ENCODE measurements at regions not wholly inside any gene's neighbourhood (a gene's known extent, or its start where the extent isn't known, plus 50 kb on each side); places are given as distances from the start of the nearest gene placed in this dataset.

GRCh38 chr5:148902478-148902877 lies 76.1 kb downstream of the ADRB2 start:
- no peak for ATAC-seq (ENCODE audit: low FRiP score in 2 of 2)
- DNase-seq, result no peak
- Histone ChIP-seq H3K36me3 (no peaks in the 10 kb centered on the region), H3K4me3 (no peak overlapping the region), H3K9me3 (no peaks in the 10 kb centered on the region), H3K27ac (no peak overlapping the region), H3K4me1 (peaks cover 0 to 30% (median 19%) of the 10 kb centered on the region in 4 donors), H3K27me3 (no peaks in the 10 kb centered on the region)
- TF ChIP-seq POLR2A (IDR thresholded peaks at IDR 0.05), result no peak
- TF ChIP-seq EP300 (IDR thresholded peaks at IDR 0.05), result no peak
- TF ChIP-seq POLR2AphosphoS5 (IDR thresholded peaks at IDR 0.05), result no peak
- TF ChIP-seq CTCF (IDR thresholded peaks at IDR 0.05), result no peak
- WGBS, 2 donors, result 74 to 82% methylated on average over 2 of the region's 2 CpGs

DNA sequence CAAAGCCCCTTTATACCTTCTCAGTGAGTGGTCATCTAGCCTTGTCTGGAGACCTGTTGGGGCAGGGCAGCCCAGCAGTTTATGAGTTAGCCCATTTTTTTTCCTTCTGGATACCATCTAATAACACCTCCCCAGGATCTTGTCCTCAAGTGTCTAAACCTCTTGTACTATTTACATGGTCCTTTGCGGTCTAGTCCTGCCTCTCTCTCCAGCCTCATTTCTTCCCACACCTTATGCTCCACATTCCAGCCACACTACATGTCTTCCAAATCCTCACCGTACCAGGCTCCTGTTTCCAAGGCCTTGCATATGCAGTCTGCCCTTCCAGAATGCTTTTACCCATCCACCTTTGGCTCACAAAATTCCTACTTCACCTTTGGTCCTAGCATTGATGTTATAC lies 77.2 kb downstream of the ADRB2 start:
- Histone ChIP-seq H3K27ac (peak overlapping the region in 3 of 4 donors; percentile 48 to 65 (median 65)), H3K36me3 (no peaks in the 10 kb centered on the region), H3K4me1 (peaks cover 0 to 33% (median 22%) of the 10 kb centered on the region in 4 donors), H3K4me3 (no peak overlapping the region), H3K27me3 (no peaks in the 10 kb centered on the region), H3K9me3 (no peaks in the 10 kb centered on the region)
- 53 to 54% methylated on average over 2 of the region's 2 CpGs for WGBS, 2 donors
- no peak for TF ChIP-seq EP300 (IDR thresholded peaks at IDR 0.05)
- TF ChIP-seq CTCF (IDR thresholded peaks at IDR 0.05), result no peak
- no peak for TF ChIP-seq POLR2A (IDR thresholded peaks at IDR 0.05)
- TF ChIP-seq POLR2AphosphoS5 (IDR thresholded peaks at IDR 0.05), result peak in 1 of 2 donors; percentile 36
- peak; percentile 64 to 81 for ATAC-seq (ENCODE audit: low FRiP score in 2 of 2)
- peak in 1 of 2 donors; percentile 40 for DNase-seq

GRCh38 chr5:148904440-148904839 lies 78.0 kb downstream of the ADRB2 start:
- Histone ChIP-seq H3K4me3 (no peak overlapping the region), H3K27ac (peak overlapping the region; percentile 20 to 65 (median 56)), H3K9me3 (no peaks in the 10 kb centered on the region), H3K4me1 (peaks cover 0 to 41% (median 29%) of the 10 kb centered on the region in 4 donors), H3K27me3 (no peaks in the 10 kb centered on the region), H3K36me3 (no peaks in the 10 kb centered on the region)
- DNase-seq (peak in 1 of 2 donors; percentile 71), ATAC-seq (ENCODE audit: low FRiP score in 2 of 2) (no peak)
- 88 to 93% methylated on average over 1 of the region's 1 CpG for WGBS, 2 donors
- TF ChIP-seq POLR2AphosphoS5 (IDR thresholded peaks at IDR 0.05) (peak in 1 of 2 donors; percentile 22), CTCF (IDR thresholded peaks at IDR 0.05) (no peak)

DNA sequence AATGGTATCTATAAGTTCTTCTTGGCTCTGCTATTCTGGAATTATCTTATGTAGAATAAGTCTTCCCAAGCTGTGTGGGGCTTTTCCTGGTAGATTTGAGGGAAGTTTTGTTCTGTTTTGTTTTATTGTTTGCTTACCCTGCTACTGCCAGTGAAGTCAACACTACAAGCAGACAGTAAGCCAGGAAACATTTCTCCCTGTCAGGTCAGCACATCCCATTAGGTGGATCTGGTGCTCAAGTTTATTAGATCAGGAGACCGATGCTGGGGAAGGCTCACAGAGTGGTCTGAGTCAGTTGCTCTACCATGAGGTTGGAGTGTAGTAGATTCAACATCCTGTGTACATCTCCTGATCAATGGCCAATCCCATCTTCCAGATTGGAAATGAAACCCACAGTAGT lies 79.1 kb downstream of the ADRB2 start:
- ATAC-seq (ENCODE audit: low FRiP score in 2 of 2) (no peak), DNase-seq (no peak)
- H3K27me3 ChIP-seq, result no peaks in the 10 kb centered on the region
- 60 to 89% methylated on average over 1 of the region's 1 CpG for WGBS, 2 donors
- no peaks in the 10 kb centered on the region for H3K36me3 ChIP-seq
- no peaks in the 10 kb centered on the region for H3K9me3 ChIP-seq
- no peak for TF ChIP-seq CTCF (IDR thresholded peaks at IDR 0.05)
- no peak for TF ChIP-seq POLR2A (IDR thresholded peaks at IDR 0.05)
- TF ChIP-seq EP300 (IDR thresholded peaks at IDR 0.05), result no peak
- TF ChIP-seq POLR2AphosphoS5 (IDR thresholded peaks at IDR 0.05), result no peak
- H3K4me3 ChIP-seq, result no peak overlapping the region
- H3K27ac ChIP-seq, result peak overlapping the region in 2 of 4 donors; percentile 48 to 65
- H3K4me1 ChIP-seq, result peaks cover 10 to 52% (median 40%) of the 10 kb centered on the region in 4 donors

- H3K4me1 ChIP-seq, result peaks cover 20 to 64% (median 50%) of the 10 kb centered on the region in 4 donors
- no peak overlapping the region for H3K27ac ChIP-seq
- no peaks in the 10 kb centered on the region for H3K9me3 ChIP-seq
- no peak for ATAC-seq (ENCODE audit: low FRiP score in 2 of 2)
- no peak for DNase-seq
- H3K27me3 ChIP-seq, result no peaks in the 10 kb centered on the region
- TF ChIP-seq POLR2AphosphoS5 (IDR thresholded peaks at IDR 0.05), result no peak
- TF ChIP-seq CTCF (IDR thresholded peaks at IDR 0.05), result no peak
- no peak for TF ChIP-seq POLR2A (IDR thresholded peaks at IDR 0.05)
- TF ChIP-seq EP300 (IDR thresholded peaks at IDR 0.05), result no peak
- H3K4me3 ChIP-seq, result no peak overlapping the region
- WGBS, 2 donors, result 63 to 81% methylated on average over 3 of the region's 3 CpGs
- no peaks in the 10 kb centered on the region for H3K36me3 ChIP-seq
Observed at GRCh38 chr5:148906968-148907367, 80.6 kb downstream of the ADRB2 start.
